ENCODE measurements at regions not wholly inside any gene's neighbourhood (a gene's known extent, or its start where the extent isn't known, plus 50 kb on each side); places are given as distances from the start of the nearest gene placed in this dataset.

GRCh38 chr1:185663332-185663731 lies 70.9 kb upstream of the HMCN1 start:
- H3K27ac Mint-ChIP-seq (ENCODE audit: unreplicated experiment), result no peak overlapping the region
- H3K4me1 Mint-ChIP-seq, result peaks cover 5% of the 10 kb centered on the region
- H3K4me3 Mint-ChIP-seq, result no peak overlapping the region
- no peaks in the 10 kb centered on the region for H3K9me3 Mint-ChIP-seq
- H3K27me3 Mint-ChIP-seq (ENCODE audit: low read depth), result no peaks in the 10 kb centered on the region
- TF ChIP-seq CTCF (conservative IDR thresholded peaks at IDR 0.05), result no peak
- DNase-seq (ENCODE audit: low read depth, low spot score), result no peak
- no peaks in the 10 kb centered on the region for H3K36me3 Mint-ChIP-seq (ENCODE audit: low read depth)

GRCh38 chr1:185661971-185662370 lies 72.2 kb upstream of the HMCN1 start:
- DNase-seq (ENCODE audit: low read depth, low spot score), result no peak
- peaks cover 5% of the 10 kb centered on the region for H3K4me1 Mint-ChIP-seq
- TF ChIP-seq CTCF (conservative IDR thresholded peaks at IDR 0.05), result no peak
- H3K27me3 Mint-ChIP-seq (ENCODE audit: low read depth), result no peaks in the 10 kb centered on the region
- H3K9me3 Mint-ChIP-seq, result no peaks in the 10 kb centered on the region
- no peaks in the 10 kb centered on the region for H3K36me3 Mint-ChIP-seq (ENCODE audit: low read depth)
- H3K27ac Mint-ChIP-seq (ENCODE audit: unreplicated experiment), result no peak overlapping the region
- no peak overlapping the region for H3K4me3 Mint-ChIP-seq

GRCh38 chr1:185656663-185657062 lies 77.5 kb upstream of the HMCN1 start:
- no peak overlapping the region for H3K4me3 Mint-ChIP-seq
- H3K27me3 Mint-ChIP-seq (ENCODE audit: low read depth), result no peaks in the 10 kb centered on the region
- DNase-seq (ENCODE audit: low read depth, low spot score), result no peak
- no peak for TF ChIP-seq CTCF (conservative IDR thresholded peaks at IDR 0.05)
- H3K9me3 Mint-ChIP-seq, result no peaks in the 10 kb centered on the region
- no peaks in the 10 kb centered on the region for H3K36me3 Mint-ChIP-seq (ENCODE audit: low read depth)
- no peak overlapping the region for H3K27ac Mint-ChIP-seq (ENCODE audit: unreplicated experiment)
- no peaks in the 10 kb centered on the region for H3K4me1 Mint-ChIP-seq

- no peak for TF ChIP-seq CTCF (conservative IDR thresholded peaks at IDR 0.05)
- no peak for DNase-seq (ENCODE audit: low read depth, low spot score)
- H3K9me3 Mint-ChIP-seq, result peaks cover 3% of the 10 kb centered on the region
- no peak overlapping the region for H3K27ac Mint-ChIP-seq (ENCODE audit: unreplicated experiment)
- H3K27me3 Mint-ChIP-seq (ENCODE audit: low read depth), result no peaks in the 10 kb centered on the region
- no peaks in the 10 kb centered on the region for H3K4me1 Mint-ChIP-seq
- H3K4me3 Mint-ChIP-seq, result no peak overlapping the region
- no peaks in the 10 kb centered on the region for H3K36me3 Mint-ChIP-seq (ENCODE audit: low read depth)
Measured at GRCh38 chr1:185654952-185655314, 79.3 kb upstream of the HMCN1 start.

GRCh38 chr1:185654199-185654951 lies 79.8 kb upstream of the HMCN1 start:
- no peak for DNase-seq (ENCODE audit: low read depth, low spot score)
- Mint-ChIP-seq H3K4me3 (no peak overlapping the region), H3K36me3 (ENCODE audit: low read depth) (peaks cover 3% of the 10 kb centered on the region), H3K4me1 (no peaks in the 10 kb centered on the region), H3K27ac (ENCODE audit: unreplicated experiment) (no peak overlapping the region), H3K27me3 (ENCODE audit: low read depth) (no peaks in the 10 kb centered on the region), H3K9me3 (peaks cover 6% of the 10 kb centered on the region)
- TF ChIP-seq CTCF (conservative IDR thresholded peaks at IDR 0.05), result no peak
